ENCODE measurements at regions not wholly inside any gene's neighbourhood (a gene's known extent, or its start where the extent isn't known, plus 50 kb on each side); places are given as distances from the start of the nearest gene placed in this dataset.

DNA sequence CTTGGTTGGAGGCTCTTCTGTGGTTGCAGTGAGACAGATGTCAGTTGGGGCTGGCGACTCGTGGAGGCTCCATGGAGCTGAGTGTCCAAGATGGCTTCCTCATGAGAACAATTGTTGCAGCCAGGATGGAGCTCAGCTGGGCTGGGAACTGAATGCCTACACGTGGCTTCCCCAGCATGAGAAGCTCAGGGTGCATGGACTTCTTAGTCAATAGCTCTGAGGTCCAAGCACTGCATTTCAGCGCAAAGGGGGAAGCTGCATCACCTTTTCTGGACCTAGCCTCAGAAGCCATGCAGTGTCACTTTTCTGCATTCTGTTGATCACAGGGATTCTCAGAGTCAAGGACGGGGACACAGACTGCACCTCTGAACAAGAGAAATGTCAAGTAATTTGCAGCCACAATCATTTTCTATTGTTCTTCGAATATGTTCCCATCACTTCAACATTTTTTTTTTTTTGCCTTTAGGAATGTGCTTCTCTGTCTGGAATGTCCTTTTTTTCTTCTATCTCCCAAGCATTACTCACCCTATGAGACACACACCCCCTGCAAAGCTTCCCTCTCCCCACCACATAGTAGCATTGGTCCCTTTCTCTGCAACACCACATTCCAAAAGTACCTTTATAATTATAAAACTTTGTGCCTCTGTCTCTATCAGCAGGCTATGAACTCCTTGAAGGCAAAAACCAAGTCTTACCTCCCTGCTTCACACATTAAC, 57.5 kb upstream of the STK32A start:
- Mint-ChIP-seq H3K36me3 (no peaks in the 10 kb centered on the region), H3K4me1 (no peaks in the 10 kb centered on the region), H3K9me3 (peaks cover 0 to 13% (median 1%) of the 10 kb centered on the region in 7 donors), H3K27ac (no peak overlapping the region), H3K4me3 (no peak overlapping the region), H3K27me3 (ENCODE audit: low read depth in 3 of 3) (peaks cover 0 to 4% (median 2%) of the 10 kb centered on the region in 3 donors)
- WGBS (ENCODE audit: insufficient coverage) = 73% methylated on average over 6 of the region's 6 CpGs
- Histone ChIP-seq H2AFZ (ENCODE audit: insufficient read depth, low read depth, low read length, poor library complexity, severe bottlenecking) (no peak overlapping the region), H3K79me2 (ENCODE audit: insufficient read depth, low read length) (no peaks in the 10 kb centered on the region), H3K9ac (ENCODE audit: insufficient read depth, low read length, poor library complexity, severe bottlenecking) (no peak overlapping the region), H3K36me3 (replicated peaks in 1 of 2; ENCODE audit: control insufficient read depth in 1 of 2, insufficient read depth in 2 of 2, low read length in 2 of 2) (no peaks in the 10 kb centered on the region), H3K4me3 (replicated peaks in 1 of 3; ENCODE audit: low read depth in 2 of 3, low read length in 3 of 3) (no peak overlapping the region), H3K4me2 (replicated peaks; ENCODE audit: extremely low read depth, low read length, poor library complexity, severe bottlenecking) (no peak overlapping the region), H4K20me1 (ENCODE audit: insufficient read depth, low read length) (no peaks in the 10 kb centered on the region), H3K27me3 (ENCODE audit: control insufficient read depth in 2 of 2, insufficient read depth in 2 of 2, low read length in 2 of 2) (no peaks in the 10 kb centered on the region), H3K9me3 (replicated peaks in 1 of 2; ENCODE audit: control insufficient read depth in 1 of 2, insufficient read depth in 1 of 2, low read length in 2 of 2) (no peaks in the 10 kb centered on the region), H3K27ac (ENCODE audit: low read depth in 1 of 2, low read length in 2 of 2) (no peak overlapping the region), H3K4me1 (ENCODE audit: control insufficient read depth in 1 of 2, insufficient read depth in 2 of 2, low read length in 2 of 2) (no peaks in the 10 kb centered on the region)
- no peak for DNase-seq
- intact Hi-C loops (cut with micrococcal nuclease) = no loop called here
- TF ChIP-seq, protein P1, sequence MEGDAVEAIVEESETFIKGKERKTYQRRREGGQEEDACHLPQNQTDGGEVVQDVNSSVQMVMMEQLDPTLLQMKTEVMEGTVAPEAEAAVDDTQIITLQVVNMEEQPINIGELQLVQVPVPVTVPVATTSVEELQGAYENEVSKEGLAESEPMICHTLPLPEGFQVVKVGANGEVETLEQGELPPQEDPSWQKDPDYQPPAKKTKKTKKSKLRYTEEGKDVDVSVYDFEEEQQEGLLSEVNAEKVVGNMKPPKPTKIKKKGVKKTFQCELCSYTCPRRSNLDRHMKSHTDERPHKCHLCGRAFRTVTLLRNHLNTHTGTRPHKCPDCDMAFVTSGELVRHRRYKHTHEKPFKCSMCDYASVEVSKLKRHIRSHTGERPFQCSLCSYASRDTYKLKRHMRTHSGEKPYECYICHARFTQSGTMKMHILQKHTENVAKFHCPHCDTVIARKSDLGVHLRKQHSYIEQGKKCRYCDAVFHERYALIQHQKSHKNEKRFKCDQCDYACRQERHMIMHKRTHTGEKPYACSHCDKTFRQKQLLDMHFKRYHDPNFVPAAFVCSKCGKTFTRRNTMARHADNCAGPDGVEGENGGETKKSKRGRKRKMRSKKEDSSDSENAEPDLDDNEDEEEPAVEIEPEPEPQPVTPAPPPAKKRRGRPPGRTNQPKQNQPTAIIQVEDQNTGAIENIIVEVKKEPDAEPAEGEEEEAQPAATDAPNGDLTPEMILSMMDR (IDR thresholded peaks at IDR 0.05) = no peak

DNA sequence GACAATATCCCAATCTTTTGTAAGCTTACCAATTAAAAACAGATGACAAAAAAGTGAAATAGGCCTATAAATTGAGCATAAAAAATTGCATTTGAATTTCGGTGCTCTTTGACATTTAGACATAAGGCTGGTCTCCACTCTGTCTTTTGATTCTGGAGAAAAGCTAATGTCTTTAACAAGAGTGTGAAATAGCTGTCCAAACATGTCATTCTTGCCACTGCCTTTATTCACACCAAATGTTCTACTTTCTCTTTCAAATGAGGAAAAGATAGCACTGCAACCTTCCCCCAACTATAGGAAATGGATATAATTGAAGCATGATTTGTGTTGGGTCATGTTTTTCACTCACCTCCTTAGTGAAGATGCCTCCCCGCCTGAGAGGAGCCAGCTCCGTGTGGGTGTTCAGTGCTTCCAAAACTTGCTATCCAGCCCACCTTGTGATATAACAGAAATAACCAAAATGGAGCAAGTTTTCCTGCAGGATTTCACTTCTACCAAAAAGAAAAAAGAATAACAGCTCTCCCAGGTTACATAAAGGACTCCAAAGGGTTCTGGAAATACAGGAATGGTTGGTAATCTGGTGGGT, 55.2 kb upstream of the STK32A start:
- H3K4me3 Mint-ChIP-seq = no peak overlapping the region
- Histone ChIP-seq H2AFZ (ENCODE audit: insufficient read depth, low read depth, low read length, poor library complexity, severe bottlenecking) (no peak overlapping the region), H3K4me2 (replicated peaks; ENCODE audit: extremely low read depth, low read length, poor library complexity, severe bottlenecking) (no peak overlapping the region), H3K79me2 (ENCODE audit: insufficient read depth, low read length) (no peaks in the 10 kb centered on the region), H3K27me3 (ENCODE audit: control insufficient read depth in 2 of 2, insufficient read depth in 2 of 2, low read length in 2 of 2) (no peaks in the 10 kb centered on the region), H3K9me3 (replicated peaks in 1 of 2; ENCODE audit: control insufficient read depth in 1 of 2, insufficient read depth in 1 of 2, low read length in 2 of 2) (no peaks in the 10 kb centered on the region), H4K20me1 (ENCODE audit: insufficient read depth, low read length) (no peaks in the 10 kb centered on the region), H3K36me3 (replicated peaks in 1 of 2; ENCODE audit: control insufficient read depth in 1 of 2, insufficient read depth in 2 of 2, low read length in 2 of 2) (no peaks in the 10 kb centered on the region), H3K27ac (ENCODE audit: low read depth in 1 of 2, low read length in 2 of 2) (no peak overlapping the region), H3K9ac (ENCODE audit: insufficient read depth, low read length, poor library complexity, severe bottlenecking) (no peak overlapping the region), H3K4me3 (replicated peaks in 1 of 3; ENCODE audit: low read depth in 2 of 3, low read length in 3 of 3) (no peak overlapping the region), H3K4me1 (ENCODE audit: control insufficient read depth in 1 of 2, insufficient read depth in 2 of 2, low read length in 2 of 2) (no peaks in the 10 kb centered on the region)
- no peaks in the 10 kb centered on the region for H3K4me1 Mint-ChIP-seq
- peaks cover 0 to 2% (median 0%) of the 10 kb centered on the region in 3 donors for H3K27me3 Mint-ChIP-seq (ENCODE audit: low read depth in 3 of 3)
- WGBS (ENCODE audit: insufficient coverage) = no CpG with 5 or more reads among the region's 3 CpGs
- TF ChIP-seq, protein P1 (IDR thresholded peaks at IDR 0.05) = no peak
- intact Hi-C loops (cut with micrococcal nuclease) = no loop called here
- no peak for DNase-seq
- no peak overlapping the region for H3K27ac Mint-ChIP-seq
- H3K9me3 Mint-ChIP-seq = peaks cover 0 to 13% (median 1%) of the 10 kb centered on the region in 7 donors
- no peaks in the 10 kb centered on the region for H3K36me3 Mint-ChIP-seq

Measured in CD14-positive monocyte (primary cell).